Stimulated activated naive CD8-positive, alpha-beta T cell treated with anti-CD3 and anti-CD28 coated beads, Interleukin-15, amount 100 ng/mL, for 72 hours (primary cell): ENCODE measurements at regions not wholly inside any gene's neighbourhood (a gene's known extent, or its start where the extent isn't known, plus 50 kb on each side); places are given as distances from the start of the nearest gene placed in this dataset.
"Not testable (repeated sequence)": the region's sequence is repeated elsewhere in the genome, so short reads cannot be mapped to it uniquely, and the experiment has no call there.

Experiments used
- ATAC-seq: fragments of 150-1000 bp; cut with Tn5 transposase; 2 replicates; pipeline ENCODE4 v1.10.0; 2021; ENCODE audit warnings: mild to moderate bottlenecking, moderate library complexity
- DNase-seq, 2 donors: peaks; one replicate each; pipeline ENCODE4 v3.0.0; 2021 to 2022
- H3K27ac Mint-ChIP-seq, 2 donors: one replicate each; pipeline ENCODE4 v1.8.0; 2022; ENCODE audit warnings: mild to moderate bottlenecking in 2 of 2, mixed read lengths in 2 of 2, moderate library complexity in 2 of 2
- H3K27me3 Mint-ChIP-seq: one replicate; pipeline ENCODE4 v1.8.0; 2022; ENCODE audit warnings: mixed read lengths
- H3K4me1 Mint-ChIP-seq: one replicate; pipeline ENCODE4 v1.8.0; 2022; ENCODE audit warnings: mild to moderate bottlenecking, mixed read lengths
- H3K4me3 Mint-ChIP-seq, 2 donors: one replicate each; pipeline ENCODE4 v1.8.0; 2022; ENCODE audit warnings: mild to moderate bottlenecking in 2 of 2, mixed read lengths in 2 of 2, moderate library complexity in 1 of 2
- H3K9me3 Mint-ChIP-seq, 2 donors: one replicate each; pipeline ENCODE4 v1.8.0; 2022; ENCODE audit warnings: mixed read lengths in 2 of 2

DNA sequence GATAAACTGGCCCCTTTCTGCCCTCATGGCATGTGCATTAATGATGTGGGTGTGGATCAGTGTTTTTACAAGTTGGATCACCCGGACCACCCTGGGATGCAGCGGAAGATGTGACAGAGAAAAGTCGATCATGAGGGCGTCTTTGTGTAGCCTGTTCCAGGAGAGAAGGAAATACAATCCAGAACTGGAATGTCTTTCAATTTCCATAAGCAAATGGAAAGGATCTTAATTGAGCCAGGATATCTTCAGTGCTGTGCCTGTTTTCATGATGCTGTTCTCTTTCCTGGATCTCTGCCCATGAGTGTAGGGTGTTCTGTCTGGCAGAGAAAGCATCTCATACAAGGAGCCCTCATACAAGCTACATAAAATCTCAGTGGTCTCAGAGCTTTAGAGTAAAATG, 481.4 kb downstream of the XYLT1 start:
- no peaks in the 10 kb centered on the region for H3K27me3 Mint-ChIP-seq
- peaks cover 0 to 5% of the 10 kb centered on the region in 2 donors for H3K9me3 Mint-ChIP-seq
- H3K4me1 Mint-ChIP-seq = peaks cover 18% of the 10 kb centered on the region
- H3K27ac Mint-ChIP-seq = no peak overlapping the region
- DNase-seq = no peak
- no peak for ATAC-seq
- H3K4me3 Mint-ChIP-seq = no peak overlapping the region

DNA sequence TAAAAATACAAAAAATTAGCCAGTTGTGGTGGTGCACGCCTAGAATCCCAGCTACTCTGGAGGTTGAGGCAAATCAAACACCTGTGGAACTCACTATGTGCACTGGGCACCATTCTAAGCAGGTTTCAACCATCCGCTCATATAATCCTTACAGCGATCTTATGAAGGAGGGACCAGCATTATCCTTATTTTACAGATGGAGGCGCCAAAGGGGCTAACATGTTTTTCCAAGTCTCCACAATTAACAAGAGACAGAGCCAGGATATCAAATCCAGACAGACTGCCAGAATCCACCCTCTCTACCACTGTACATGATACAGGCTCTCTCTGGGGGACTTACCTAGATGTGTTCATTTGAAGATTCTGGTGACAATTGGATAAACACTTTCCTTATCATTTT, 479.0 kb downstream of the XYLT1 start:
- ATAC-seq (no peak), DNase-seq (no peak)
- no peaks in the 10 kb centered on the region for H3K9me3 Mint-ChIP-seq
- peaks cover 19% of the 10 kb centered on the region for H3K4me1 Mint-ChIP-seq
- H3K4me3 Mint-ChIP-seq = no peak overlapping the region
- no peaks in the 10 kb centered on the region for H3K27me3 Mint-ChIP-seq
- no peak overlapping the region for H3K27ac Mint-ChIP-seq

DNA sequence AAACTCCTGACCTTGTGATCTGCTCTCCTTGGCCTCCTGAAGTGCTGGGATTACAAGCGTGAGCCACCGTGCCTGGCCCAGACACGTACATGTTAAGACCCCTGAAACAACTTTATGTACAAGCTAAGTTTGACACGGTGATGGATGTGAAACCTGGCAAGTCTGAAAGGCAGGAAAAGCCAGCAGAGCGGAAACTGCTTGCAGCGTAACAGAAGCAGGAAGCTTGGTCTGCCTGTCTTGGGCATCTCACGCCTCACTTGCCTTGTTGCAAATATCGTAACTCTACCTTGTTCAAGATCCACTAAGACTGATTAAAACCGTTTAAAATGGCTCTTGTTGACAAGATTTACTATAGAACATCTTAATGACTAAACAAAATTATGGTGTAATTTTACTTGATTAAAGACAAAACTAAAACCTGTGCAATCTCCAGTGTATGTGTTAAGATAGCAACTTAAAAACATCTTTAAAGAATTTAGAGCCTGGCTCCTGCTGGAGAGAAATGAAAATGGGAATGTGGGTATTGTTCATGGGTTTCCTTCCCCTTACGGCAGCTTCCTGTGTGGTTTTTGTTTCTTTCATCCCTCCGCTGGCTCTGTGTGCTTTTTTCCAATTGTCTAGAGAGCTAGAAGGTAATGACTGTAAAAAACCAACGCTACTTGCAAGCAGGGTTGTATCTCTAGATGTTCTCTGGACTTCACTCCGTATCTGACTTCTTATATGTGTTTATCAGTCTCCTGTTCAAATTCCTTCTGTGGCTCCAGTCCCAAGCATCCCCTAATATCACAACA, 477.6 kb downstream of the XYLT1 start:
- Mint-ChIP-seq H3K4me3 (peak overlapping the region; percentile 37 to 47), H3K4me1 (peaks cover 26% of the 10 kb centered on the region), H3K27me3 (no peaks in the 10 kb centered on the region), H3K27ac (peak overlapping the region; percentile 75 to 89), H3K9me3 (no peaks in the 10 kb centered on the region)
- DNase-seq (peak; percentile 4 to 11), ATAC-seq (peak; percentile 42)

DNA sequence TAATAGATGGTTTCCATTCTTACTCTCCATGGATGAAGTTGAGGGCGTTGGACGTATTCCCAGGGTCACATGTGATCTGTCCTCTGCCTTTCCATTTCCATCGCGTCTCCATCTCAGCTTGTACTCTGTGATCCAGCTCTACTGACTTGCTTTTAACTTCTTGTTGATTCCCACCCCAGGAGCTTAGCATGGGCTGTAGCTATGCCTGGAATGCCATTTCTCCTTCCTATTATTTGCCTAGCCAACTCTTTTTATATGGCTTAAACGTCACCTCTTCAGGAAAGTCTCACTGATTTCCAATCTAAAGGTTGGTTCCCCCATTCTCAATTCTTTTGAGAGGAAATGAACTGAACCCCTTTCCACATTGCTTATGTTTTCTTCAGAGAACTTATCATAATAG, 475.9 kb downstream of the XYLT1 start:
- no peak for ATAC-seq

DNA sequence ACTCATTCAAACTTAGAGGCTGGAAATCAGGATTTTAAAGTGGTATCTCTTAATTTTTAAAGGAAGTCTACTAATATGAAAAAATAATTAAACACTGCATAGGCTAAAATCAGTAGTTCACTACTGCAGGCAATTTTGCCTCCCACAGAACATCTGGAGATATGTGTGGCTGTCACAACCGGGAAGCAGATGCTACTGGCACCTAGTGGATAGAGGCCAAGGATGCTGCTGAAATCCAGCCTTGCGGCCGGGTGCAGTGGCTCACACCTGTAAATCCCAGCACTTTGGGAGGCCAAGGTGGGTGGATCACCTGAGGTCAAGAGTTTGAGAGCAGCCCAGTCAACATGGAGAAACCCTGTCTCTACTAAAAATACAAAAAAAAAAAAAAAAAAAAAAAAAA, 473.9 kb downstream of the XYLT1 start:
- ATAC-seq = no peak
- DNase-seq = no peak
- Mint-ChIP-seq H3K9me3 (no peaks in the 10 kb centered on the region), H3K4me1 (peaks cover 26% of the 10 kb centered on the region), H3K27ac (no peak overlapping the region), H3K4me3 (no peak overlapping the region), H3K27me3 (no peaks in the 10 kb centered on the region)

More for the DNA sequence above, 475.9 kb downstream of the XYLT1 start:
- H3K27ac Mint-ChIP-seq = no peak overlapping the region
- no peak for DNase-seq
- H3K4me1 Mint-ChIP-seq = peaks cover 26% of the 10 kb centered on the region
- H3K4me3 Mint-ChIP-seq = peak overlapping the region in 1 of 2 donors; percentile 17
- no peaks in the 10 kb centered on the region for H3K27me3 Mint-ChIP-seq
- H3K9me3 Mint-ChIP-seq = no peaks in the 10 kb centered on the region

DNA sequence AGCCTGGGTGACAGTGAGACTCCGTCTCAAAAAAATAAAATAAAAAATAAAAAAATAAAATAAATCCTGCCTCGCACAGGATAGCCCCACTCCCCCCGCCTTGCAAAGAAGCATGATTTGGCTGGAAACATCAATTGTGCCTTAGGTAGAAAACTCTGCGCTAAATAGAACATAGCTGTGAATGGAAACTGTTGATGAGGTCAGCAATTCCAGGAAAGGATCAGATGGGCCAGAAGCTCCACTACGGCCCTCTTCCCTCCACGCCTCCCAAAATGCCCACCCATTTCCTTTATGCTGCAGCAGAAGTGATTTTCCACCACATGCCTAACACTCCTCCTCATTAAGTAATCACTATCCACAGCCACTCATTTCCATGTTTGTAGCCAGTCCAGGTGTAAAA, 473.4 kb downstream of the XYLT1 start:
- Mint-ChIP-seq H3K4me3 (no peak overlapping the region), H3K4me1 (peaks cover 26% of the 10 kb centered on the region), H3K9me3 (no peaks in the 10 kb centered on the region), H3K27me3 (no peaks in the 10 kb centered on the region), H3K27ac (no peak overlapping the region)
- DNase-seq = no peak
- no peak for ATAC-seq

DNA sequence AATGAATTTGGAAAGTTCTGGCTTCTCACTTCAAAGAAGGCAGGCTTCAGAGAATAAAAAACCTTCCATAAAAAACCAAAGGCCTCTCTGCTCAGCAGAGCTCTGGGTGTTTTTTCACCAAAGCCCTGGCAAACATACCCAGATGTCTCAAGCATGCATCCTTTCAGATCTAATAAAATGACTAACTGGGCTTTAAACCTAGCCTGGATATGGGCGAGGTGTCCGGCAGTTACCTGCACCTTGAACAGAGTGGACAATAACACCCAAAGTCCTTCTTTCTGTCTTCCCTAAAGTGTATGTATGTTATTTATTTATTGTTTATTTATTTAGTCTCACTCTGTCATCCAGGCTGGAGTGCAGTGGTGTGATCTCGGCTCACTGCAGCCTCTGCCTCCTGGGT, 469.3 kb downstream of the XYLT1 start:
- H3K27ac Mint-ChIP-seq = no peak overlapping the region
- H3K9me3 Mint-ChIP-seq = peaks cover 7 to 9% of the 10 kb centered on the region in 2 donors
- H3K4me1 Mint-ChIP-seq = peaks cover 7% of the 10 kb centered on the region
- ATAC-seq (no peak), DNase-seq (no peak)
- no peaks in the 10 kb centered on the region for H3K27me3 Mint-ChIP-seq
- no peak overlapping the region for H3K4me3 Mint-ChIP-seq

DNA sequence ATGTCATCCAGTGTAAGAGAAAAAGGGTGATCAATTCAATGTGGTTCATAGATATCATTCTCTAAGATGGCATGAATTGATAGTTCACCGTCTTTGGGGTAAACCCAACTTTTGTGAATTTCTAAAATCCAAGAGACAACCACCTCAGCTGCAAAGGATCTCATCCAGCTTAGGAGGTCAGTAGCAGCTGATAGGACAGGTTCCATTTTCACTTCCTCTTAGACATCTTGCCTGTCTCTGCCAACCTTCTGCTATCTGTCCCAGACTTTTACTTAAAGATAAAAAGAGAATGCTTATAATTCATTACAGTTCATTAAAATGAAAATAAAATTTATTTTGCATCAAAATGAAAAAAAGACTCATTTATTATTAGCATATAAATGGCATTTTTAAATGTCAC, 468.2 kb downstream of the XYLT1 start:
- DNase-seq = no peak

DNA sequence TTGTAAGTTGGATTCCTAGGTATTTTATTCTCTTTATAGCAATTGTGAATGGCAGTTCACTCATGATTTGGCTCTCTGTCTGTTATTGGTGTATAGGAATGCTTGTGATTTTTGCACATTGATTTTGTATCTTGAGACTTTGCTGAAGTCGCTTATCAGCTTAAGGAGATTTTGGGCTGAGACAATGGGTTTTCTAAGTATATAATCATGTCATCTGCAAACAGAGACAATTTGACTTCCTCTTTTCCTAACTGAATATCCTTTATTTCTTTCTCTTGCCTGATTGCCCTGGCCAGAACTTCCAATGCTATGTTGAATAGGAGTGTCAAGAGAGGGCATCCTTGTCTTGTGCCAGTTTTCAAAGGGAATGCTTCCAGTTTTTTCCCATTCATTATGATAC, 464.8 kb downstream of the XYLT1 start:
- DNase-seq, H3K4me1 Mint-ChIP-seq, H3K4me3 Mint-ChIP-seq, ATAC-seq, H3K27ac Mint-ChIP-seq, H3K27me3 Mint-ChIP-seq: not testable (repeated sequence)
- H3K9me3 Mint-ChIP-seq = peaks cover 9 to 11% of the 10 kb centered on the region in 2 donors

More for the DNA sequence above, 468.2 kb downstream of the XYLT1 start:
- Mint-ChIP-seq H3K27ac (no peak overlapping the region), H3K27me3 (no peaks in the 10 kb centered on the region), H3K4me1 (peaks cover 3% of the 10 kb centered on the region), H3K9me3 (peaks cover 7 to 9% of the 10 kb centered on the region in 2 donors), H3K4me3 (no peak overlapping the region)
- ATAC-seq = no peak

DNA sequence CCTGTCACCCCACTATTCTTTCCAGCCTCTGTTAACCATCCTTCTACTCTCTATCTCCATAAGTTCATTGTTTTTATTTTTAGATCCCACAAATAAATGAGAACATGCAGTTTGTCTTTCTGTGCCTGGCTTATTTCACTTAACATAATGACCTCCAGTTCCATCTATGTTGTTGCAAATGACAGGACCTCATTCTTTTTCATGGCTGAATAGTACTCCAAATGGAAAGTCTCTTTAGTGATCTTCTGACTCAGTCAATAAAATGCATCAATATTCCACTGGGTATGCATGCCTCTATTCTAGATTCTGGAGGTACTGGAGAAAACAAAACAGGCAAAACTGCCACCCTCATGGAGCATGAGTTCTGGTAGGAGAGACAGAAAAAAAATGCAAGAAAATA, 459.0 kb downstream of the XYLT1 start:
- H3K9me3 Mint-ChIP-seq = peaks cover 3 to 5% of the 10 kb centered on the region in 2 donors
- no peak for DNase-seq
- peaks cover 16% of the 10 kb centered on the region for H3K4me1 Mint-ChIP-seq
- H3K27ac Mint-ChIP-seq = no peak overlapping the region
- H3K4me3 Mint-ChIP-seq = no peak overlapping the region
- no peak for ATAC-seq
- H3K27me3 Mint-ChIP-seq = peaks cover 17% of the 10 kb centered on the region

DNA sequence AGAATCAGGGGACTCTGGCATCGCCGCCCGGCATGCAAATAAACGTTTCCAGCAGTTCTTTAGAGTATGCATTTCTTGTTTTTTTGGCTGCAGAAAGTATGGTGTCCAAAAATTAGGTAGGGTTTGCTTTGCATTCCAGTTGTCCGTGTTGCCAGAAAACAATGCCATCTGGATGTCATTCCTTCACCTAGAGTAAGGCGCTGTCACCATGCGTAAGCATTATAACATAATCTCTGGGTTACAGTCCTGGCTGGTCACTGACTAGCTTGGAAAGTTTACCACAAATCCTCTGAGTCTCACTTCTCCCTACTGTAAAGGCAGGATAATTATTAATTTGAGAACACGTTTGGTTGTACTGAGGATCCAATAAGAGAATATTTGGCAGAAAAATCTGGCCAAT, 457.7 kb downstream of the XYLT1 start:
- peak overlapping the region in 1 of 2 donors; percentile 98 for H3K27ac Mint-ChIP-seq
- peak overlapping the region in 1 of 2 donors; percentile 83 for H3K4me3 Mint-ChIP-seq
- H3K4me1 Mint-ChIP-seq = peaks cover 16% of the 10 kb centered on the region
- ATAC-seq (no peak), DNase-seq (no peak)
- H3K9me3 Mint-ChIP-seq = peaks cover 9% of the 10 kb centered on the region in 2 donors
- H3K27me3 Mint-ChIP-seq = peaks cover 17% of the 10 kb centered on the region

DNA sequence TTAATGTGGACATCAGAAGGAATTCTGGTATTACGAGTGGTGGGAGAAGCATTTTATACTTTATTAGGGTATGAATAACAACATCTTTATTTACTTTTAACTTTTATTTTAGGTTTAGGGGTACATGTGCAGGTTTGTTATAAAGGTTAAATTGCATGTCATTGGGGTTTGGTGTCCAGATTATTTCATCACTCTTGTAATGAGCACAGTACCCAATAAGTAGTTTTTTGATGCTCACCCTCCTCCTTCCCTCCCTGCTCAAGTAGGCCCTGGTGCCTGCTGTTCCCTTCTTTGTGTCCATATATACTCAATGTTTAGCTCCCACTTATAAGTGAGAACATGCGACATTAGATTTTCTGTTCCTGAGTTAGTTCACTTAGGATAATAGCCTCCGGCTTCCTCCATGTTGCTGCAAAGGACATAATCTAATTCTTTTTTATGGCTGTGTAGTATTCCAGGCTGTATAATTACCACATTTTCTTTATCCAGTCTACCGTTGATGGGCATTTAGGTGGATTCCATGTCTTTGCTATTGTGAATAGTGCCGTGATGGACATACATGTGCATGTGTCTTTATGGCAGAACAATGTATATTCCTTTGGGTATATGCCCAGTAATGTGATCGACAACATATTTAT, 456.2 kb downstream of the XYLT1 start:
- Mint-ChIP-seq H3K9me3 (peaks cover 5 to 9% of the 10 kb centered on the region in 2 donors), H3K4me3 (peak overlapping the region; percentile 12 to 83)
- no peak for ATAC-seq

DNA sequence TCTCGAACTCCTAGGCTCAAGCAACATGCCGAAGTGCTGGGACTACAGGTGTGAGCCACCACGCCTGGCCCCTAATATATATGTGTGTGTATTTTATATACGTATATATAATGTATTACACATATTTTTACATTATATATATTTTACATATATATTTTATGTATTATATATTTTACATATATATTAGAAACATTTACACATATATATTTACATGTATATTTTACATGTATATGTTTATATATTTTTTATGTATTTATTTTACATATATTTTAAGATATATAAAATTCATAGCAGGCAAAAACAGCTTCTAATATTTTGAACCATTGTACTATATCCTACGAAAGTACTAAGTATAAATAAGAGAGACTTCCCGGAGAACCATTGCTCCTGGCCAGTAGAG, 455.1 kb downstream of the XYLT1 start:
- ATAC-seq (no peak), DNase-seq (no peak)
- no peak overlapping the region for H3K4me3 Mint-ChIP-seq
- H3K27ac Mint-ChIP-seq = no peak overlapping the region
- peaks cover 16% of the 10 kb centered on the region for H3K4me1 Mint-ChIP-seq
- peaks cover 5 to 9% of the 10 kb centered on the region in 2 donors for H3K9me3 Mint-ChIP-seq
- H3K27me3 Mint-ChIP-seq = peaks cover 11% of the 10 kb centered on the region

More for the DNA sequence above, 456.2 kb downstream of the XYLT1 start:
- H3K27ac Mint-ChIP-seq = no peak overlapping the region
- H3K4me1 Mint-ChIP-seq = peaks cover 16% of the 10 kb centered on the region
- H3K27me3 Mint-ChIP-seq = peaks cover 11% of the 10 kb centered on the region
- DNase-seq = no peak

DNA sequence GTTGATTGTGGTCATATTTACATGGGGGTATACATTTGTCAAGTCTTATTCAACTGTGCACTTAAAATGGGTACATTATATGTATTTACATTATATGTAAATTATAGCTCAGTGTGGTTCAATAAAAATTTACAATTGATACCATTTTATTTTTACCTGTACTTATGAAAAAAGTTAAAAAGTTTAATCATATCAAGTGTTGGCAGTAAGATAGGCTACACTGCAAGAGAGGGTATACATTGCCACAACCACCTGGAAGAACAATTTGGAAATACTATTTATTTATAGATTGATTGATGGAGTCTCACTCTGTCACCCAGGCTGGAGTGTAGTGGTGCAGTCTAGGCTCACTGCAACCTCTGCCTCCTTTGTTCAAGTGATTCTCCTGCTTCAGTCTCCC, 453.3 kb downstream of the XYLT1 start:
- no peak for ATAC-seq
- Mint-ChIP-seq H3K27me3 (peaks cover 2% of the 10 kb centered on the region), H3K4me1 (peaks cover 13% of the 10 kb centered on the region), H3K4me3 (no peak overlapping the region), H3K27ac (no peak overlapping the region), H3K9me3 (peaks cover 5 to 9% of the 10 kb centered on the region in 2 donors)
- no peak for DNase-seq

DNA sequence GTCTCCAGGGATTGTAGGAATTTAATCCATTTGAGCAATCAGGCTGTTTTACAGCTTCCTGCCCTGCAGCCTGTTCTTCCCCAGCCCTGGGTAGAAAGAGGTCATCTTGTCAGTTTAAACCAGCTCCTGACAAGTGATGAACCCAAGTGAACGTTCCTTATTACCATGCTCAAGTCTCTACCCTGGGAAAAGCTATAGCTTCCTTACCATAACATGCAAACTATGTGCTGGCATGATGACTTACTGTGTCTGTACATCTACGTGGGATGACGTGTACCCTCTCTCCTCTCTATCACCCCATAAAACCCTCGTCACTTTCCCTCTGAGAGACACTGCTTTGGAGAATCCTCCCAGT, 452.2 kb downstream of the XYLT1 start:
- Mint-ChIP-seq H3K27me3 (no peaks in the 10 kb centered on the region), H3K4me3 (no peak overlapping the region), H3K27ac (no peak overlapping the region), H3K4me1 (peaks cover 15% of the 10 kb centered on the region), H3K9me3 (peaks cover 5 to 9% of the 10 kb centered on the region in 2 donors)
- no peak for DNase-seq
- ATAC-seq = no peak

DNA sequence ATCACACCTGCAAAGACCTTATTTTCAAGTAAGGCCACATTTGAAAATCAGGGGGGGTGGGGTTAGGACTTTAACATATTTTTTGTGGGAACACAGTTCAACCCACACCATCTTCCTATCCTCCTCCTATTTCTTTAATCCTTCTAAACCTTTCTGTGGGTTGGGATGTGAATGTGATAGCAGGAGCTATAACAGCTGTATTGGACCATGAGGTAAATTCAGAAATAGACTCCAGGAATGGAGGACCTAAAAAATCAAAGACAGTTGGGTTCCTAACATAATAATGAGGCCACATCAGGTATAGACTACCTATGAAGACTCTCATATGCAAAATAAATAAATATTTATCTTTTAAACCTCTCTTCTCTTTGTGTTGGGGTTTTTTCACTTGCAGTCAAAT, 451.4 kb downstream of the XYLT1 start:
- no peak overlapping the region for H3K27ac Mint-ChIP-seq
- ATAC-seq (no peak), DNase-seq (no peak)
- H3K4me1 Mint-ChIP-seq = peaks cover 13% of the 10 kb centered on the region
- peaks cover 5 to 9% of the 10 kb centered on the region in 2 donors for H3K9me3 Mint-ChIP-seq
- H3K27me3 Mint-ChIP-seq = no peaks in the 10 kb centered on the region
- H3K4me3 Mint-ChIP-seq = no peak overlapping the region
